Large intestine (tissue), 3 donors: ENCODE measurements at regions not wholly inside any gene's neighbourhood (a gene's known extent, or its start where the extent isn't known, plus 50 kb on each side); places are given as distances from the start of the nearest gene placed in this dataset.
"Not testable (repeated sequence)": the region's sequence is repeated elsewhere in the genome, so short reads cannot be mapped to it uniquely, and the experiment has no call there.

Source experiments
- DNase-seq, 2 donors: peaks; one replicate each; pipeline versions ENCODE4 v3.0.0 to v3.0.0-alpha.2; 2013
- H3K27ac ChIP-seq: one replicate; pipeline ENCODE4 v1.5.1; 2013; ENCODE audit warnings: low read length
- H3K27me3 ChIP-seq: 2 replicates; pipeline ENCODE4 v1.6.1; 2013; ENCODE audit warnings: low read length; ENCODE audit not compliant: control insufficient read depth, insufficient read depth
- H3K36me3 ChIP-seq: 2 replicates; pipeline ENCODE4 v1.6.1; 2013; ENCODE audit warnings: low read length; ENCODE audit not compliant: control insufficient read depth, insufficient read depth
- H3K4me1 ChIP-seq: one replicate; pipeline ENCODE4 v1.6.1; 2013; ENCODE audit warnings: low read length; ENCODE audit not compliant: control insufficient read depth, insufficient read depth
- H3K4me3 ChIP-seq: one replicate; pipeline ENCODE4 v1.5.1; 2013; ENCODE audit warnings: low read length
- H3K9me3 ChIP-seq: one replicate; pipeline ENCODE4 v1.6.1; 2013; ENCODE audit warnings: mild to moderate bottlenecking, low read depth, low read length, moderate library complexity; ENCODE audit not compliant: control insufficient read depth
- WGBS: methylation state at CpG from one replicate; pipeline ENCODE4 v1.1.5; 2013; ENCODE audit warnings: low lambda C conversion rate; ENCODE audit not compliant: insufficient coverage; 5-methylcytosine and 5-hydroxymethylcytosine counted together

- no CpG with 5 or more reads among the region's 1 CpG for WGBS
- H3K27me3 ChIP-seq, result no peaks in the 10 kb centered on the region
- H3K4me1 ChIP-seq, result no peaks in the 10 kb centered on the region
- no peak overlapping the region for H3K4me3 ChIP-seq
- H3K9me3 ChIP-seq, result no peaks in the 10 kb centered on the region
- no peak overlapping the region for H3K27ac ChIP-seq
- no peak for DNase-seq
- no peaks in the 10 kb centered on the region for H3K36me3 ChIP-seq
Measured at GRCh38 chrX:150257353-150258175, 105.6 kb upstream of the MAMLD1 start.

GRCh38 chrX:150258176-150258425 is 105.0 kb upstream of the MAMLD1 start:
- H3K36me3 ChIP-seq, result no peaks in the 10 kb centered on the region
- no peak overlapping the region for H3K27ac ChIP-seq
- H3K27me3 ChIP-seq, result no peaks in the 10 kb centered on the region
- no peak for DNase-seq
- no peaks in the 10 kb centered on the region for H3K4me1 ChIP-seq
- WGBS, result no CpG with 5 or more reads among the region's 1 CpG
- H3K4me3 ChIP-seq, result no peak overlapping the region
- H3K9me3 ChIP-seq, result no peaks in the 10 kb centered on the region

- no peak for DNase-seq
- H3K4me1 ChIP-seq, result no peaks in the 10 kb centered on the region
- WGBS, result no CpG with 5 or more reads among the region's 11 CpGs
Measured at GRCh38 chrX:150258463-150259430, 104.4 kb upstream of the MAMLD1 start.

GRCh38 chrX:150262456-150262855 is 100.7 kb upstream of the MAMLD1 start:
- WGBS, result no CpG with 5 or more reads among the region's 3 CpGs
- no peak for DNase-seq

More at GRCh38 chrX:150258463-150259430, 104.4 kb upstream of the MAMLD1 start:
- no peak overlapping the region for H3K27ac ChIP-seq
- H3K36me3 ChIP-seq, result no peaks in the 10 kb centered on the region
- H3K27me3 ChIP-seq, result no peaks in the 10 kb centered on the region
- H3K9me3 ChIP-seq, result no peaks in the 10 kb centered on the region
- no peak overlapping the region for H3K4me3 ChIP-seq

GRCh38 chrX:150268839-150269355 is 94.2 kb upstream of the MAMLD1 start:
- Histone ChIP-seq H3K27me3 (no peaks in the 10 kb centered on the region), H3K4me3 (no peak overlapping the region), H3K4me1 (peaks cover 33% of the 10 kb centered on the region), H3K9me3 (no peaks in the 10 kb centered on the region), H3K36me3 (no peaks in the 10 kb centered on the region), H3K27ac (peak overlapping the region; percentile 56)
- WGBS, result no CpG with 5 or more reads among the region's 2 CpGs
- no peak for DNase-seq

More at GRCh38 chrX:150262456-150262855, 100.7 kb upstream of the MAMLD1 start:
- Histone ChIP-seq H3K4me1 (peaks cover 2% of the 10 kb centered on the region), H3K4me3 (no peak overlapping the region), H3K9me3 (no peaks in the 10 kb centered on the region), H3K27me3 (no peaks in the 10 kb centered on the region), H3K36me3 (no peaks in the 10 kb centered on the region), H3K27ac (no peak overlapping the region)

GRCh38 chrX:150269605-150270254 is 93.4 kb upstream of the MAMLD1 start:
- no CpG with 5 or more reads among the region's 10 CpGs for WGBS
- Histone ChIP-seq H3K9me3 (no peaks in the 10 kb centered on the region), H3K4me3 (no peak overlapping the region), H3K27me3 (no peaks in the 10 kb centered on the region), H3K36me3 (no peaks in the 10 kb centered on the region), H3K27ac (peak overlapping the region; percentile 43), H3K4me1 (peaks cover 33% of the 10 kb centered on the region)
- peak; percentile 79 to 87 for DNase-seq

- H3K4me3 ChIP-seq, result no peak overlapping the region
- no peak for DNase-seq
- H3K36me3 ChIP-seq, result no peaks in the 10 kb centered on the region
- peaks cover 33% of the 10 kb centered on the region for H3K4me1 ChIP-seq
- no peaks in the 10 kb centered on the region for H3K9me3 ChIP-seq
- H3K27me3 ChIP-seq, result no peaks in the 10 kb centered on the region
- no peak overlapping the region for H3K27ac ChIP-seq
- WGBS, result no CpG with 5 or more reads among the region's 3 CpGs
Measured at GRCh38 chrX:150270622-150271021, 92.5 kb upstream of the MAMLD1 start.

- H3K36me3 ChIP-seq, H3K27ac ChIP-seq, H3K4me3 ChIP-seq, H3K9me3 ChIP-seq, H3K27me3 ChIP-seq: not testable (repeated sequence)
- peak in 1 of 2 donors; percentile 33 for DNase-seq
- peaks cover 22% of the 10 kb centered on the region for H3K4me1 ChIP-seq
- no CpG with 5 or more reads among the region's 4 CpGs for WGBS
Measured at GRCh38 chrX:150273575-150274294, 89.4 kb upstream of the MAMLD1 start.

GRCh38 chrX:150282953-150283352 is 80.2 kb upstream of the MAMLD1 start:
- Histone ChIP-seq H3K36me3 (no peaks in the 10 kb centered on the region), H3K9me3 (no peaks in the 10 kb centered on the region), H3K4me3 (no peak overlapping the region), H3K27me3 (no peaks in the 10 kb centered on the region), H3K27ac (no peak overlapping the region), H3K4me1 (no peaks in the 10 kb centered on the region)
- WGBS, result no CpG with 5 or more reads among the region's 2 CpGs
- DNase-seq, result peak in 1 of 2 donors; percentile 19
